ENCODE measurements at regions not wholly inside any gene's neighbourhood (a gene's known extent, or its start where the extent isn't known, plus 50 kb on each side); places are given as distances from the start of the nearest gene placed in this dataset.

- H3K4me3 ChIP-seq (ENCODE audit: control insufficient read depth in 1 of 7, extremely low read depth in 1 of 7, insufficient read depth in 4 of 7, low read depth in 2 of 7, low read length in 6 of 7) = no peak overlapping the region
- H3K4me1 ChIP-seq (ENCODE audit: control extremely low read depth in 1 of 4, control insufficient read depth in 4 of 4, insufficient read depth in 4 of 4, low read length in 3 of 4) = peaks cover 0 to 7% (median 1%) of the 10 kb centered on the region in 4 experiments
- ChIA-PET CTCF (no interaction called here), POLR2A (interaction anchor here (0.5 kb wide), 1 partner anchor 108 kb away, joined by 4 read pairs; no protein-coding TSS in a partner anchor)
- H3K36me3 ChIP-seq (ENCODE audit: control insufficient read depth in 4 of 4, insufficient read depth in 4 of 4, low read length in 3 of 4) = no peaks in the 10 kb centered on the region
- H3K9me3 ChIP-seq (ENCODE audit: control extremely low read depth in 1 of 5, control insufficient read depth in 4 of 5, insufficient read depth in 2 of 5, low read depth in 1 of 5, low read length in 4 of 5) = no peaks in the 10 kb centered on the region
- H3K27ac ChIP-seq (ENCODE audit: insufficient read depth in 1 of 2, low read depth in 1 of 2, low read length in 2 of 2, poor library complexity in 1 of 2, severe bottlenecking in 2 of 2) = no peak overlapping the region
- WGBS (ENCODE audit: insufficient coverage) = 100% methylated on average over 1 of the region's 3 CpGs
- no peaks in the 10 kb centered on the region for H3K27me3 ChIP-seq (replicated peaks in 2 of 5; ENCODE audit: control insufficient read depth in 4 of 5, insufficient read depth in 5 of 5, low read length in 4 of 5)
- DNase-seq = no peak
These were observed 77.7 kb upstream of the C1orf87 start for GRCh38 chr1:60151311-60151710.

GRCh38 chr1:60149251-60149650, 75.7 kb upstream of the C1orf87 start:
- CTCF ChIA-PET = no interaction called here
- 0% methylated on average over 1 of the region's 2 CpGs for WGBS (ENCODE audit: insufficient coverage)
- POLR2A ChIA-PET = no interaction called here
- no peaks in the 10 kb centered on the region for H3K27me3 ChIP-seq (replicated peaks in 2 of 5; ENCODE audit: control insufficient read depth in 4 of 5, insufficient read depth in 5 of 5, low read length in 4 of 5)
- no peak overlapping the region for H3K4me3 ChIP-seq (ENCODE audit: control insufficient read depth in 1 of 7, extremely low read depth in 1 of 7, insufficient read depth in 4 of 7, low read depth in 2 of 7, low read length in 6 of 7)
- H3K27ac ChIP-seq (ENCODE audit: insufficient read depth in 1 of 2, low read depth in 1 of 2, low read length in 2 of 2, poor library complexity in 1 of 2, severe bottlenecking in 2 of 2) = no peak overlapping the region
- no peaks in the 10 kb centered on the region for H3K36me3 ChIP-seq (ENCODE audit: control insufficient read depth in 4 of 4, insufficient read depth in 4 of 4, low read length in 3 of 4)
- H3K9me3 ChIP-seq (ENCODE audit: control extremely low read depth in 1 of 5, control insufficient read depth in 4 of 5, insufficient read depth in 2 of 5, low read depth in 1 of 5, low read length in 4 of 5) = no peaks in the 10 kb centered on the region
- DNase-seq = peak in 2 of 3 donors; percentile 10 to 16
- peaks cover 0 to 7% (median 1%) of the 10 kb centered on the region in 4 experiments for H3K4me1 ChIP-seq (ENCODE audit: control extremely low read depth in 1 of 4, control insufficient read depth in 4 of 4, insufficient read depth in 4 of 4, low read length in 3 of 4)

GRCh38 chr1:60146884-60147283, 73.3 kb upstream of the C1orf87 start:
- CTCF ChIA-PET = no interaction called here
- POLR2A ChIA-PET = no interaction called here
- no peaks in the 10 kb centered on the region for H3K27me3 ChIP-seq (replicated peaks in 2 of 5; ENCODE audit: control insufficient read depth in 4 of 5, insufficient read depth in 5 of 5, low read length in 4 of 5)
- no peak overlapping the region for H3K4me3 ChIP-seq (ENCODE audit: control insufficient read depth in 1 of 7, extremely low read depth in 1 of 7, insufficient read depth in 4 of 7, low read depth in 2 of 7, low read length in 6 of 7)
- no peaks in the 10 kb centered on the region for H3K36me3 ChIP-seq (ENCODE audit: control insufficient read depth in 4 of 4, insufficient read depth in 4 of 4, low read length in 3 of 4)
- 100% methylated on average over 1 of the region's 1 CpG for WGBS (ENCODE audit: insufficient coverage)
- no peak for DNase-seq
- peaks cover 0 to 7% (median 1%) of the 10 kb centered on the region in 4 experiments for H3K4me1 ChIP-seq (ENCODE audit: control extremely low read depth in 1 of 4, control insufficient read depth in 4 of 4, insufficient read depth in 4 of 4, low read length in 3 of 4)
- no peaks in the 10 kb centered on the region for H3K9me3 ChIP-seq (ENCODE audit: control extremely low read depth in 1 of 5, control insufficient read depth in 4 of 5, insufficient read depth in 2 of 5, low read depth in 1 of 5, low read length in 4 of 5)
- H3K27ac ChIP-seq (ENCODE audit: insufficient read depth in 1 of 2, low read depth in 1 of 2, low read length in 2 of 2, poor library complexity in 1 of 2, severe bottlenecking in 2 of 2) = no peak overlapping the region

DNA sequence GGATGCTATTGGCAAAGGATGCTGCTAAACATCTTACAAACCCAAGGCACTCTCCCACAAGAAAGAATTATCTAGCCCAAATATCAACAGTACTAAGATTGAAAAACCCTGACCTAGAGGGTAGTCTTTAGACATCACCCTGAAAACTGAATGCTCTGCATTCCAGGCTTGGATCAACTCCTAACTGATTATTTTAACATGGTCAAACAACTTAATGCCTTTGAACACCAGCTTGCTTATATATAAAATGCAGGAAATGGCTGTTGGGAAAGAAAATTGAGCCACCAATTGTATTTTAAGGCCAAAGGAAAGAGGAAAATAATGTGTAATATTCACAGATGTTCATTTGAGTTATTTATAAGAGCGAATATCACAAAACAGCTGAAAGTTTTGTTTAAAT, 72.2 kb upstream of the C1orf87 start:
- Histone ChIP-seq H3K4me3 (ENCODE audit: control insufficient read depth in 1 of 7, extremely low read depth in 1 of 7, insufficient read depth in 4 of 7, low read depth in 2 of 7, low read length in 6 of 7) (no peak overlapping the region), H3K27me3 (replicated peaks in 2 of 5; ENCODE audit: control insufficient read depth in 4 of 5, insufficient read depth in 5 of 5, low read length in 4 of 5) (no peaks in the 10 kb centered on the region), H3K36me3 (ENCODE audit: control insufficient read depth in 4 of 4, insufficient read depth in 4 of 4, low read length in 3 of 4) (no peaks in the 10 kb centered on the region), H3K4me1 (ENCODE audit: control extremely low read depth in 1 of 4, control insufficient read depth in 4 of 4, insufficient read depth in 4 of 4, low read length in 3 of 4) (peaks cover 0 to 7% (median 1%) of the 10 kb centered on the region in 4 experiments), H3K27ac (ENCODE audit: insufficient read depth in 1 of 2, low read depth in 1 of 2, low read length in 2 of 2, poor library complexity in 1 of 2, severe bottlenecking in 2 of 2) (no peak overlapping the region), H3K9me3 (ENCODE audit: control extremely low read depth in 1 of 5, control insufficient read depth in 4 of 5, insufficient read depth in 2 of 5, low read depth in 1 of 5, low read length in 4 of 5) (no peaks in the 10 kb centered on the region)
- ChIA-PET POLR2A (no interaction called here), CTCF (no interaction called here)
- 100% methylated on average over 1 of the region's 1 CpG for WGBS (ENCODE audit: insufficient coverage)
- DNase-seq = no peak

GRCh38 chr1:60141743-60142142, 68.2 kb upstream of the C1orf87 start:
- no peaks in the 10 kb centered on the region for H3K9me3 ChIP-seq (ENCODE audit: control extremely low read depth in 1 of 5, control insufficient read depth in 4 of 5, insufficient read depth in 2 of 5, low read depth in 1 of 5, low read length in 4 of 5)
- ChIA-PET POLR2A (interaction anchor here (0.6 kb wide), 1 partner anchor 1084 kb away, joined by 3 read pairs; no protein-coding TSS in a partner anchor), CTCF (no interaction called here)
- DNase-seq = no peak
- H3K36me3 ChIP-seq (ENCODE audit: control insufficient read depth in 4 of 4, insufficient read depth in 4 of 4, low read length in 3 of 4) = no peaks in the 10 kb centered on the region
- WGBS (ENCODE audit: insufficient coverage) = no CpG with 5 or more reads among the region's 1 CpG
- H3K27me3 ChIP-seq (replicated peaks in 2 of 5; ENCODE audit: control insufficient read depth in 4 of 5, insufficient read depth in 5 of 5, low read length in 4 of 5) = no peaks in the 10 kb centered on the region
- no peak overlapping the region for H3K4me3 ChIP-seq (ENCODE audit: control insufficient read depth in 1 of 7, extremely low read depth in 1 of 7, insufficient read depth in 4 of 7, low read depth in 2 of 7, low read length in 6 of 7)
- no peak overlapping the region for H3K27ac ChIP-seq (ENCODE audit: insufficient read depth in 1 of 2, low read depth in 1 of 2, low read length in 2 of 2, poor library complexity in 1 of 2, severe bottlenecking in 2 of 2)
- no peaks in the 10 kb centered on the region for H3K4me1 ChIP-seq (ENCODE audit: control extremely low read depth in 1 of 4, control insufficient read depth in 4 of 4, insufficient read depth in 4 of 4, low read length in 3 of 4)

DNA sequence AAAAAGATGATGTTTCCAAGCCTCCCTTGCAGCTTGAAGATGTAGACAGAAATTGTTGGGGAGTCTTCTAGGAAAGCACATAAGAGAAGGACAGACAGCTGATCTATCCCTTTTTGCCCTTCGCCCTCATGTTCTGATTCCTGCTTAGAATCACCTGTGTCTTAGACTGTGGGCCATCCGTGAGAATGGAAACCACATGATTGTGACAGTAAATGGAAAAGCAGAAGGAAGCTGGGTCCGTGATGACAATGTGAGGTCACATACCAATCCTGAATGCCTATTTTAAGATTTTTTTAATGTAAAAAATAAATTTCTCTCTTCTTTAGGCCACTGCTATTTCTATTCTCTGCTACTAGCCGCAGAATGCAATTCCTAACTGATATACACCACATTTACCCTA, 67.7 kb upstream of the C1orf87 start:
- ChIA-PET POLR2A (interaction anchor here (0.6 kb wide), 1 partner anchor 1084 kb away, joined by 3 read pairs; no protein-coding TSS in a partner anchor), CTCF (no interaction called here)
- H3K27ac ChIP-seq (ENCODE audit: insufficient read depth in 1 of 2, low read depth in 1 of 2, low read length in 2 of 2, poor library complexity in 1 of 2, severe bottlenecking in 2 of 2) = no peak overlapping the region
- WGBS (ENCODE audit: insufficient coverage) = 100% methylated on average over 1 of the region's 4 CpGs
- no peaks in the 10 kb centered on the region for H3K36me3 ChIP-seq (ENCODE audit: control insufficient read depth in 4 of 4, insufficient read depth in 4 of 4, low read length in 3 of 4)
- DNase-seq = peak; percentile 25 to 64 (median 53)
- no peaks in the 10 kb centered on the region for H3K9me3 ChIP-seq (ENCODE audit: control extremely low read depth in 1 of 5, control insufficient read depth in 4 of 5, insufficient read depth in 2 of 5, low read depth in 1 of 5, low read length in 4 of 5)
- H3K4me1 ChIP-seq (ENCODE audit: control extremely low read depth in 1 of 4, control insufficient read depth in 4 of 4, insufficient read depth in 4 of 4, low read length in 3 of 4) = no peaks in the 10 kb centered on the region
- H3K4me3 ChIP-seq (ENCODE audit: control insufficient read depth in 1 of 7, extremely low read depth in 1 of 7, insufficient read depth in 4 of 7, low read depth in 2 of 7, low read length in 6 of 7) = no peak overlapping the region
- H3K27me3 ChIP-seq (replicated peaks in 2 of 5; ENCODE audit: control insufficient read depth in 4 of 5, insufficient read depth in 5 of 5, low read length in 4 of 5) = no peaks in the 10 kb centered on the region

DNA sequence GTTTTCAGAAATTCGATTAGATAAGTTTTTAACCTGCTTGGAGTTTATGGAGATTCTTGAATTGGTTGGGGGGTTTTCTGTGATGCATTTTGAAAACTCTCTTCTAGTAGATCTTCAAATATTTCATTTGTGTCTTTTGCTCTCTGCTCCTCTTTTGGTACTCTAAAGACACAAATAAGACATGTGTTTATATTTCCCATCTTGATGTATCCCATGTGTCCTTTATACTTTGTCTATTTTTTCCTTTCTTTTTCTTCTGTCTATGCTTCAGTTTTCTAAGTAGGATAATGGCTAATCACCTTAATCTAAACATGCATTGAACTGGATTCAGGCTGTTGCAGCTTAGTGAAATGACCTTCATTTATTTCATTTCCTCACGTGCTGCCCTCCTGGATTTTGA, 63.8 kb upstream of the C1orf87 start:
- Histone ChIP-seq H3K9me3 (ENCODE audit: control extremely low read depth in 1 of 5, control insufficient read depth in 4 of 5, insufficient read depth in 2 of 5, low read depth in 1 of 5, low read length in 4 of 5) (no peaks in the 10 kb centered on the region), H3K4me1 (ENCODE audit: control extremely low read depth in 1 of 4, control insufficient read depth in 4 of 4, insufficient read depth in 4 of 4, low read length in 3 of 4) (peaks cover 0 to 9% (median 4%) of the 10 kb centered on the region in 4 experiments), H3K27me3 (replicated peaks in 2 of 5; ENCODE audit: control insufficient read depth in 4 of 5, insufficient read depth in 5 of 5, low read length in 4 of 5) (no peaks in the 10 kb centered on the region), H3K27ac (ENCODE audit: insufficient read depth in 1 of 2, low read depth in 1 of 2, low read length in 2 of 2, poor library complexity in 1 of 2, severe bottlenecking in 2 of 2) (no peak overlapping the region), H3K36me3 (ENCODE audit: control insufficient read depth in 4 of 4, insufficient read depth in 4 of 4, low read length in 3 of 4) (no peaks in the 10 kb centered on the region), H3K4me3 (ENCODE audit: control insufficient read depth in 1 of 7, extremely low read depth in 1 of 7, insufficient read depth in 4 of 7, low read depth in 2 of 7, low read length in 6 of 7) (no peak overlapping the region)
- DNase-seq = no peak
- 100% methylated on average over 1 of the region's 2 CpGs for WGBS (ENCODE audit: insufficient coverage)
- ChIA-PET POLR2A (interaction anchor here (0.6 kb wide), 1 partner anchor 842 kb away, joined by 3 read pairs; no protein-coding TSS in a partner anchor), CTCF (no interaction called here)
